Right cardiac atrium (tissue), 5 donors: ENCODE measurements at regions not wholly inside any gene's neighbourhood (a gene's known extent, or its start where the extent isn't known, plus 50 kb on each side); places are given as distances from the start of the nearest gene placed in this dataset.

Experiments used
- ATAC-seq, 2 donors: fragments of 200-7000 bp; cut with Tn5 transposase; one replicate each; pipeline versions ENCODE4 v1.8.0 to v1.9.1; 2020; ENCODE audit warnings: moderate library complexity in 2 of 2, mild to moderate bottlenecking in 1 of 2
- DNase-seq, 3 donors: peaks; one replicate each; pipeline ENCODE4 v3.0.0-alpha.2; 2020
- H3K27ac ChIP-seq: one replicate; pipeline ENCODE4 v1.5.1; 2013; ENCODE audit warnings: mild to moderate bottlenecking, low read length, control low read depth, moderate library complexity
- H3K27me3 ChIP-seq: one replicate; pipeline ENCODE4 v1.6.1; 2013; ENCODE audit not compliant: control insufficient read depth, insufficient read depth
- H3K4me1 ChIP-seq: one replicate; pipeline ENCODE4 v1.6.1; 2013; ENCODE audit warnings: low read length; ENCODE audit not compliant: control insufficient read depth, insufficient read depth
- H3K4me3 ChIP-seq: one replicate; pipeline ENCODE4 v1.5.1; 2013; ENCODE audit warnings: low read length, control low read depth
- H3K9me3 ChIP-seq: one replicate; pipeline ENCODE4 v1.6.1; 2013; ENCODE audit warnings: low read length; ENCODE audit not compliant: control insufficient read depth
- WGBS: extraction: QIAGEN DNeasy Blood & Tissue Kit; methylation state at CpG from one replicate; pipeline ENCODE4 v1.1.7; 2013; 5-methylcytosine and 5-hydroxymethylcytosine counted together
- intact Hi-C, 4 donors: fragments of 100-400 bp; cut with DNase I; formaldehyde crosslinking; loops; one replicate each; pipeline versions ENCODE4 v1.11.0 to v1.14.0; 2022 to 2023
- donor health status: healthy with polysubstance abuse.
- donor health status: DM: no; HTN: yes; CAD: no.
- donor health status: DM: no; HTN: no; CAD: no.
- donor health status: DM: no; HTN: yes; CAD: no; lungs with severe emphysema.
- donor health status: DM: yes; HTN: yes; CAD: no.

DNA sequence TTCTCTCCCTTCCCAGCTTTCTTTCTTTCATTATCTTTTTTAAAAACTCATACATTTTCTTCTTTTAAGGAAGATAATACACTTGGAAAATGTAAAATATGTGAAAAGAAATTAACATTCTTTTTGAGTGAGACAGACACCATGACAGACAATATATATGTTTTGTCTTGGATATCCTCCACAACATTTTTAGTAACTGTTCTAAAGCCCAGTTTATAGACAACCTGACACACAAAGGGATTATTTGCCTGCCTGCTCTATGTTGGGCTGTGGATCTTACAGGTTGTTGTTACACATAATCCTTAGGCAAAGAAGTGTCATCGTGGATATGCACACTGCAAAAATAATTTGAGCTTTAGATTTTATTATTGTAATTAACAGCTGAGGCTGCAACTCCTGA, 301.4 kb upstream of the PDGFD start:
- no peak overlapping the region for H3K4me3 ChIP-seq
- H3K4me1 ChIP-seq: no peaks in the 10 kb centered on the region
- no peaks in the 10 kb centered on the region for H3K27me3 ChIP-seq
- H3K27ac ChIP-seq: no peak overlapping the region
- 78% methylated on average over 1 of the region's 1 CpG for WGBS
- DNase-seq: no peak
- intact Hi-C loops: no loop called here
- no peaks in the 10 kb centered on the region for H3K9me3 ChIP-seq
- no peak for ATAC-seq

DNA sequence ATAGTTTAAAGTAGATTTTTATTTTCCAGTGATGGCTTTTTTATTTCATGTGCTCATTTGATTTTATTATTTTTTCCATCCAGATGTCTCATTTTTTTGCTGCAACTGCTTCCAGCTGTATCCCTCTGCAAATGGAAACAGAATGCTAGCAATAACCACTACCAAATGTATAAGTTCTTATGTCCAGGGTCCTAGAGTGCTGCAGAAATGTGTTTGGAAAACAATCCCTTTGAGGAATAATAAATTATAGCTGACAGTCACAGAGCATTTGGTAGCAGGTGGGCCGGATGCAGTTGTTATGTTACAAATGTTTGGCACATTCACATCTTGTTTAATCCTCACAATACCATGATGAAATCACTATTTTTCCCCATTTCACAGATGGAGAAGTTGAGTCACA, 300.7 kb upstream of the PDGFD start:
- intact Hi-C loops: no loop called here
- Histone ChIP-seq H3K4me1 (no peaks in the 10 kb centered on the region), H3K27ac (no peak overlapping the region), H3K9me3 (no peaks in the 10 kb centered on the region), H3K27me3 (no peaks in the 10 kb centered on the region), H3K4me3 (no peak overlapping the region)
- DNase-seq (no peak), ATAC-seq (no peak)
- WGBS: 87% methylated on average over 1 of the region's 1 CpG

DNA sequence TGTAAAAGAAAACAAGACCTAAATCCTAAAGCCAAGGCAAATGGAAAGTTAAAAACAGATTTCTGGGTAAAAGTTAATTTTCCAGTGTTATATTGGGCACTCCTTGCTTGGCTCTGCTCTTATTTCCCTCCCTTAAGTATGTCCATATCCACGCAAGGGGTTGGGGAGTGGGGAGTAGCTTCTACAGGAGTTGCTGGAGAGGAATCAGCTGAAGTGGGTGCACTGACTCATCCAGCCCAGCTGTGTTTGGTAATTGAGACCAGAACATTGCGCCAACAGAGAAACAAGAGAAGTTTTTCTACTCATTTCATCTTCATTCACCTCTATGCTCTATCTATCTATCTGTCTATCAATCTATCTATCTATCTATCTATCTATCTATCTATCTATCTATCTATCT, 298.4 kb upstream of the PDGFD start:
- H3K27me3 ChIP-seq: no peaks in the 10 kb centered on the region
- WGBS: 73% methylated on average over 2 of the region's 2 CpGs
- no peaks in the 10 kb centered on the region for H3K4me1 ChIP-seq
- no peak for DNase-seq
- no peak overlapping the region for H3K27ac ChIP-seq
- intact Hi-C loops: no loop called here
- H3K4me3 ChIP-seq: no peak overlapping the region
- ATAC-seq: no peak
- H3K9me3 ChIP-seq: no peaks in the 10 kb centered on the region

DNA sequence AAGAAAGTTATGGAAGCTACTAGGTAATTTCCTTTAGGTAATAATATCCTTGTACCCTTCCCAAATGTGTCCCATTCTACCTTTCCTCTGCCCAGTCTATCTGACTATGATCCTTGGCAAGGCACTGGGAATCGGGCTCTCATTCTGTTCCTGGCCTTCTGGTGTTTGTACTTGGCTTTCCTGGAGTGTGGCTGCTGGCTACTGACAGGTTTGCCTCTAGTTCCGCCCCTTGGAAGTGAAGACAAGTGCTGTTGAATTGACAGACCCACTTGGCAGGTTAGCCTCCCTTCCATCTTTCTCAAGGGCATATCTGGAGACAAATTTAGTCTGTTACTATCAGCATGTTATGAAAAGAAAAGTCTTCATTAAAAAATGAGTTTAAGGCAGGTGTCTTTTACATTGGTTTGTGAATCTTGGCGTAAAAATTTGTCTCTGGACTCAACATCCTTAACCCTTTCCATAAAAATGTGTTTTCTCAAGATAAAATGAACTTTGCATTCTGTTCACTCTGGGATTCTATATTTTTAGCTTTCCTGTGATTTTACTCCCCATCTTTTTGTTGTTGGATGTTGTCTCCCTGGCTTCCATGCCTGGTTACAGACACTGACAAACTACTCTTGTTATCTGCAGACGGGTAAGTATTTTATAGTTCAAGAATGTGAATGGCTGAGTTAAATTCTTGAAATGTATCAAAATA, 287.4 kb upstream of the PDGFD start:
- intact Hi-C loops: no loop called here
- Histone ChIP-seq H3K27ac (no peak overlapping the region), H3K9me3 (no peaks in the 10 kb centered on the region), H3K4me3 (no peak overlapping the region), H3K4me1 (peaks cover 1% of the 10 kb centered on the region), H3K27me3 (no peaks in the 10 kb centered on the region)
- DNase-seq (peak in 2 of 3 donors; percentile 26 to 44), ATAC-seq (peak; percentile 81 to 88)
- WGBS: 35% methylated on average over 4 of the region's 4 CpGs

DNA sequence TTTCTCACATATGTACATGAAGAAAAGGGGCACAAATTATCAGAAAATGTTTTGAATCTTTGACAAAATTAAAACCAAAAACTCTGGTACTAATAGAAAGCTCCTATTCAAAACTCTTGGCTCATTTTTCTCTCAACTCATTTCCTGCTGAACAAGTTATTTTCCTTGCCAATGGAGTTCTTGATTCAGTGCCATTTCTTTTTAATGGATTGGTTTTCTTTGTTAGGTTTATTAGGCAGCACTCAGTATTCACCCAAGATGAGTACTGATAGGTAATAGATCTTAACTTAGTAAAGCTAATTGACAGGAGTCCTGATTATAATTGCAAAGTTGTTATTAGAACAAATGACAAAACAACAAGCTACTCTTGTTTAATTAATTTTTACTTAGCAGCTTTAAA, 279.4 kb upstream of the PDGFD start:
- no peak overlapping the region for H3K27ac ChIP-seq
- no peaks in the 10 kb centered on the region for H3K27me3 ChIP-seq
- H3K9me3 ChIP-seq: no peaks in the 10 kb centered on the region
- ATAC-seq (no peak), DNase-seq (no peak)
- no peaks in the 10 kb centered on the region for H3K4me1 ChIP-seq
- intact Hi-C loops: no loop called here
- no peak overlapping the region for H3K4me3 ChIP-seq

DNA sequence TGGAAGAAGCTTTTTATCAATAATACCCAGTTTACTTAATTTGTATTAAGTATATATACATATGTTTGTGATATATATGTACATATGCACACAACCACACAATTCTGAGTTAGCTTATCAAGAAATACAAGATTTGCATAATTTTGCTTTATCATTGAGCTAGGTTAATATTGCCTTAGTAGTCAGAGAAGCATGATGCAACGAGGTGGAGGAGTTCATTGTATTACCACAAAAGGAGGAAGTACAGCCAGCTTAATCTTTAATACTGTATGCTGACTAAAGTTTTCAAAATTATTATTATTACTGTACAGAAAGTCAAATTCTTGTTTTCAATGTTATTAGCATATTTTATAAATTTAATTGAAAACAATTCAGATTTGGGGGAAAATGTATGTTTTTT, 278.4 kb upstream of the PDGFD start:
- intact Hi-C loops: no loop called here
- Histone ChIP-seq H3K27me3 (no peaks in the 10 kb centered on the region), H3K9me3 (no peaks in the 10 kb centered on the region), H3K4me1 (no peaks in the 10 kb centered on the region), H3K27ac (no peak overlapping the region), H3K4me3 (no peak overlapping the region)
- no peak for DNase-seq
- WGBS: 53% methylated on average over 1 of the region's 1 CpG
- no peak for ATAC-seq

DNA sequence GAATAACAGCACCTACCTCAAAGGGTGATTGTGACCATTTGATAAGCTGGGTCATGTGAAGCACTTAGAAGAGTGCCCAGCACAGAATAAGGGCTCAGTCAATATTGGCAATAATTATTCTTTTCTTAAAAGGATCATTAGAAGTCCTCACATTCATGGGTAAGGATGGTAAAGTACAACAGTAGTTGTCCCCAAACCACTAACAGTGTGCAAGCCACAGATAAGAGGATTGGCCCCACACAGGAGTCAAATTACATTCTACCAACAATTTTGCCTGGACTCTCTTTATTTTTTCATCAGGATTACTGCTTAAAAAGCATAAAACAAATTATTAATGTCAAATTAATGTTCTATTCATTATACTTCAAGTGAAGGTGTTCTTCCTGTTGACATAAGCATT, 271.5 kb upstream of the PDGFD start:
- ATAC-seq (no peak), DNase-seq (no peak)
- Histone ChIP-seq H3K4me1 (no peaks in the 10 kb centered on the region), H3K4me3 (no peak overlapping the region), H3K27me3 (no peaks in the 10 kb centered on the region), H3K27ac (no peak overlapping the region), H3K9me3 (no peaks in the 10 kb centered on the region)
- intact Hi-C loops: no loop called here

DNA sequence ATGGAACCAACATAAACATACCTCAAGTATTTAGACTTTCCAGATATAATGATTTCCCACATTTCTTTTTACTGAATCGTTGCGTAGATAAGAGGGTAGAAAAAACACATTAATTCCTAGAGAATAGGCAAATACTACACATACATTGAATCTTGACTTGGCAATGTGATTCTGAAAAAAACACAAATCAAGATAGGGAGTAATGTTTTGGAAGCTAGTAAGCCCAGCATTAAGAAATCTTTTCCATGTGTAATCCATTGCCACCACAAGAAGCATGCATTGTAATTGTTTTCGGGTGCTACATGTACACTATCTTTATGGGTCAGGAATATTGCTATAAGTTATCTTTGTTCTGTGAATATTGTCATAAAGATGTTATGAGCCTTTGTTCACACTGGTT, 269.8 kb upstream of the PDGFD start:
- Histone ChIP-seq H3K4me1 (no peaks in the 10 kb centered on the region), H3K27me3 (no peaks in the 10 kb centered on the region), H3K27ac (no peak overlapping the region), H3K9me3 (no peaks in the 10 kb centered on the region), H3K4me3 (no peak overlapping the region)
- 80% methylated on average over 3 of the region's 3 CpGs for WGBS
- DNase-seq (no peak), ATAC-seq (no peak)
- intact Hi-C loops: no loop called here

DNA sequence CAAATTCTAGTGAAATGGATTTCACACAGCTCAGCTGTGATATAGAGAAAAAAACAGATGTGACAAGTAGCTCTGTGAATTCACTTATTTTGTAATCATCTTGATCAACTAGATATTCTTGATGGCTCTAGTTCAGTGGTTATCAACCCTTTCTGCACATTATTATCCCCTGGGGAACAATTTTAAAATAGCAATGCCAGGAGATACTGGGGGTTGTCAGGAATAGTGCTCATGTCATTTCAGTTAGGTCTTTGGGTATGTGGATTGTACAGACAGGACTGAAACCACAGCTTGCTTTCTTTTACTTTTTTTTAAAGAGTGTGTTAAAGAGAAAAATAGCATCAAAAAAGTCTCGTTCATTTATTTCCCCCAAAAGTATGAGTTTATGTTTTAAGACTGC, 269.0 kb upstream of the PDGFD start:
- 59% methylated on average over 1 of the region's 1 CpG for WGBS
- intact Hi-C loops: no loop called here
- H3K27me3 ChIP-seq: no peaks in the 10 kb centered on the region
- DNase-seq (no peak), ATAC-seq (no peak)
- no peak overlapping the region for H3K27ac ChIP-seq
- H3K9me3 ChIP-seq: no peaks in the 10 kb centered on the region
- H3K4me3 ChIP-seq: no peak overlapping the region
- H3K4me1 ChIP-seq: no peaks in the 10 kb centered on the region

DNA sequence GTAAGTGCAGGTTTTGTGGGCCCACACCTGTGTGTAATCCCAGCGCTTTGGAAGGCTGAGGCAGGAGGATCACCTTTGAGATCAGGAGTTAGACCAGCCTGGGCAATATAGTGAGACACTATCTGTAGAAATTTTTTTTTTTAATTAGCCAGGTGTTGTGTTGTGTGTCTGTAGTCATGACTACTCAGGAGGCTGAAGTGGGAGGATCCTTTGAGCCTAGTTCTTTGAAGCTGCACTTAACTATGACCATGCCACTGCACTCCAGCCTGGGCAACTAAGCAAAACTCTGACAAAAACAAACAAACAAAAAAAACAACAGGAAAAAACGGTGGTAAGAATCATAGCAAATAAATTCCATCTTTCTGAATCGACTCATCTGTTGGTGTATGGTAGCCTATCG, 268.6 kb upstream of the PDGFD start:
- no peak overlapping the region for H3K4me3 ChIP-seq
- intact Hi-C loops: no loop called here
- 77% methylated on average over 4 of the region's 4 CpGs for WGBS
- DNase-seq (no peak), ATAC-seq (no peak)
- no peaks in the 10 kb centered on the region for H3K27me3 ChIP-seq
- no peaks in the 10 kb centered on the region for H3K4me1 ChIP-seq
- H3K27ac ChIP-seq: no peak overlapping the region
- H3K9me3 ChIP-seq: no peaks in the 10 kb centered on the region

DNA sequence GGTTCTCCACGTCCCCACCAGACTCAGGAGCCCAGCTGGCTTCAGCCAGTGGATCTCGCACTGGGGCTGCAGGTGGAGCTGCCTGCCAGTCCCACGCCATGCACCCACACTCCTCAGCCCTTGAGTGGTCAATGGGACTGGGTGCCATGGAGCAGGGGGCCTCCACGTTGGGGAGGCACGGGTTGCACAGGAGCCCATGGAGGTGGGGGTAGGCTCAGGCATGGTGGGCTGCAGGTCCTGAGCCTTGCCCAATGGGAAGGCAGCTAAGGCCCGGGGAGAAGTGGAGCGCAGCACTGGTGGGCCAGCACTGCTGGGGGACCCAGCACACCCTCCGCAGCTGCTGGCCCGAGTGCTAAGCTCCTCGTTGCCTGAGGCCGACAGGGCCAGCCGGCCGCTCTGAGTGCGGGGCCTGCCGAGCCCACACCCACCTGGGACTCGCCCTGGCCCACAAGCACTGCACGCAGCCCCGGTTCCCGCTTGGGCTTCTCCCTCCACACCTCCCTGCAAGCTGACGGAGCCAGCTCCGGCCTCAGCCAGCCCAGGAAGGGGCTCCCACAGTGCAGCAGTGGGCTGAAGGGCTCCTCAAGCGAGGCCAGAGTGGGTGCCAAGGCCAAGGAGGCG, 258.5 kb upstream of the PDGFD start:
- DNase-seq (peak in 1 of 3 donors; percentile 48), ATAC-seq (no peak)
- H3K4me3 ChIP-seq: no peak overlapping the region
- no peaks in the 10 kb centered on the region for H3K27me3 ChIP-seq
- H3K4me1 ChIP-seq: peaks cover 2% of the 10 kb centered on the region
- WGBS: 94% methylated on average over 23 of the region's 23 CpGs
- no peaks in the 10 kb centered on the region for H3K9me3 ChIP-seq
- intact Hi-C loops: no loop called here
- H3K27ac ChIP-seq: no peak overlapping the region

DNA sequence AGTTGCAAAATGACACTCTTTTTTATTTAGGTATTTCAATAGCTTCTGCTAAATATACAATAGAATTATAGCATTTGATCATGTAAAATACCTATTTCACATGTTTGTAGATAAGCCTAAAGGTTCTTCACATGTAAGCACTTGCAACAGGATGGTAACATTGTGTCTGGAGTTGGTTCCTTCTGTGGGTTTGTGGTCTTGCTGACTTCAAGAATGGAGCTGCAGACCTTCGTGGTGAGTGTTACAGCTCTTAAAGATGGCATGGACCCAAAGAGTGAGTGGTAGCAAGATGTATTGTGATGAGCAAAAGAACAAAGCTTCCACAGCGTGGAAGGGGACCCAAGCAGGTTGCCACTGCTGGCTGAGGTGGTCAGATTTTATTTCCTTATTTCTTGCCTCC, 246.4 kb upstream of the PDGFD start:
- H3K27me3 ChIP-seq: no peaks in the 10 kb centered on the region
- H3K4me3 ChIP-seq: no peak overlapping the region
- ATAC-seq (no peak), DNase-seq (no peak)
- no peaks in the 10 kb centered on the region for H3K4me1 ChIP-seq
- no peaks in the 10 kb centered on the region for H3K9me3 ChIP-seq
- 76% methylated on average over 2 of the region's 2 CpGs for WGBS
- intact Hi-C loops: no loop called here
- H3K27ac ChIP-seq: no peak overlapping the region
